Keratinocyte (primary cell): ENCODE measurements at regions not wholly inside any gene's neighbourhood (a gene's known extent, or its start where the extent isn't known, plus 50 kb on each side); places are given as distances from the start of the nearest gene placed in this dataset.
"Not testable (repeated sequence)": the region's sequence is repeated elsewhere in the genome, so short reads cannot be mapped to it uniquely, and the experiment has no call there.

Source experiments
- DNase-seq: peaks from one replicate; pipeline ENCODE4 v3.0.0-alpha.2; 2011; ENCODE audit warnings: low read depth, missing footprints, low spot score
- FAIRE-seq: peaks from 2 replicates; lab custom pipeline; 2011; peaks lifted over from hg19 to GRCh38; lab: Jason Lieb, UNC
- H2AFZ ChIP-seq: 2 replicates; pipeline ENCODE4 v1.6.0; 2012; ENCODE audit warnings: low read length, control low read depth, inconsistent platforms; ENCODE audit not compliant: control insufficient read depth
- H3K27ac ChIP-seq: 2 replicates; pipeline ENCODE4 v1.5.1; 2011; ENCODE audit warnings: low read length; ENCODE audit not compliant: control insufficient read depth, insufficient read depth
- H3K27me3 ChIP-seq: 3 replicates; pipeline ENCODE4 v1.6.0; 2011; ENCODE audit warnings: low read length; ENCODE audit not compliant: control insufficient read depth, insufficient read depth; ENCODE audit errors: extremely low read depth
- H3K36me3 ChIP-seq, 2 experiments: 2 replicates in 1 of 2; 3 replicates in 1 of 2; pipeline ENCODE4 v1.5.1; 2011; ENCODE audit warnings: low read length in 2 of 2, mild to moderate bottlenecking in 1 of 2; ENCODE audit not compliant: control insufficient read depth in 2 of 2, insufficient read depth in 2 of 2; ENCODE audit errors: extremely low read depth in 1 of 2
- H3K4me1 ChIP-seq: 3 replicates; pipeline ENCODE4 v1.5.1; 2011; ENCODE audit warnings: low read length; ENCODE audit not compliant: control insufficient read depth, insufficient read depth; ENCODE audit errors: extremely low read depth
- H3K4me2 ChIP-seq: 3 replicates; pipeline ENCODE4 v1.6.0; 2011; ENCODE audit warnings: low read depth, low read length; ENCODE audit not compliant: control insufficient read depth, insufficient read depth; ENCODE audit errors: extremely low read depth
- H3K4me3 ChIP-seq, 3 experiments: fragments of 200-600 bp in 1 of 3; sonication (generic) in 1 of 3; 2 replicates in 2 of 3; 3 replicates in 1 of 3; pipeline ENCODE4 v1.5.1; 2011 to 2016; ENCODE audit warnings: low read length in 3 of 3, mild to moderate bottlenecking in 3 of 3, control low read depth in 2 of 3, inconsistent platforms in 1 of 3, low read depth in 1 of 3, mixed read lengths in 1 of 3, mixed run types in 1 of 3, moderate library complexity in 1 of 3; ENCODE audit not compliant: control insufficient read depth in 2 of 3, insufficient read depth in 2 of 3; ENCODE audit errors: extremely low read depth in 1 of 3
- H3K79me2 ChIP-seq: 2 replicates; pipeline ENCODE4 v1.6.0; 2012; ENCODE audit warnings: low read length; ENCODE audit not compliant: control insufficient read depth, insufficient read depth
- H3K9ac ChIP-seq: 3 replicates; pipeline ENCODE4 v1.6.0; 2011; ENCODE audit warnings: low read length; ENCODE audit not compliant: control insufficient read depth, insufficient read depth; ENCODE audit errors: extremely low read depth
- H3K9me1 ChIP-seq: 3 replicates; pipeline ENCODE4 v1.6.0; 2011; ENCODE audit warnings: low read length; ENCODE audit not compliant: control insufficient read depth, insufficient read depth; ENCODE audit errors: extremely low read depth
- H3K9me3 ChIP-seq: 2 replicates; pipeline ENCODE4 v1.5.1; 2012; ENCODE audit warnings: low read depth, low read length; ENCODE audit not compliant: control insufficient read depth
- H4K20me1 ChIP-seq: 3 replicates; pipeline ENCODE4 v1.6.0; 2011; ENCODE audit warnings: low read length; ENCODE audit not compliant: control insufficient read depth, insufficient read depth; ENCODE audit errors: extremely low read depth
- CTCF ChIP-seq, 3 experiments: IDR thresholded peaks in 1 of 3; conservative IDR thresholded peaks in 1 of 3; optimal IDR thresholded peaks in 1 of 3; 2 replicates in 2 of 3; 3 replicates in 1 of 3; pipeline versions ENCODE3 to v1.5.1; 2011; ENCODE audit warnings: low read length in 3 of 3, mild to moderate bottlenecking in 3 of 3, moderate library complexity in 2 of 3, control low read depth in 1 of 3, inconsistent platforms in 1 of 3; ENCODE audit not compliant: insufficient read depth in 2 of 3; ENCODE audit errors: extremely low read depth in 1 of 3
- EZH2 ChIP-seq: IDR thresholded peaks from one replicate; pipeline ENCODE4 v1.6.1; 2012; ENCODE audit warnings: inconsistent platforms, mild to moderate bottlenecking, low read length, moderate library complexity
- dilution Hi-C: fragments of 300-500 bp; cut with MboI; formaldehyde crosslinking; loops from one replicate; pipeline ENCODE4 v1.7.0; 2020; ENCODE audit warnings: low sequenced_read_pairs; ENCODE audit not compliant: extremely low pct_ligation_motif_present

- TF ChIP-seq EZH2 (no peak), CTCF (optimal IDR thresholded peaks at IDR 0.05 in 1 of 3, IDR thresholded peaks at IDR 0.05 in 1 of 3, conservative IDR thresholded peaks at IDR 0.05 in 1 of 3; ENCODE audit: extremely low read depth in 1 of 3, insufficient read depth in 2 of 3, low read length in 3 of 3) (no peak)
- dilution Hi-C loops, result no loop called here
- Histone ChIP-seq H3K4me1 (no peaks in the 10 kb centered on the region), H3K36me3 (no peaks in the 10 kb centered on the region), H3K4me3 (no peak overlapping the region), H3K27ac (no peak overlapping the region), H3K9me3 (no peaks in the 10 kb centered on the region), H3K9ac (no peak overlapping the region), H3K79me2 (no peaks in the 10 kb centered on the region), H2AFZ (no peak overlapping the region), H4K20me1 (no peaks in the 10 kb centered on the region), H3K9me1 (no peaks in the 10 kb centered on the region), H3K27me3 (no peaks in the 10 kb centered on the region), H3K4me2 (no peak overlapping the region)
- DNase-seq (no peak), FAIRE-seq (no peak)
These were observed 509.7 kb downstream of the DOK5 start for GRCh38 chr20:54985091-54985490.

GRCh38 chr20:54984104-54984448 lies 508.7 kb downstream of the DOK5 start:
- dilution Hi-C loops, result no loop called here
- no peak for FAIRE-seq
- no peak for DNase-seq
- H3K9me1 ChIP-seq, result no peaks in the 10 kb centered on the region
- no peak overlapping the region for H3K4me2 ChIP-seq
- H3K27ac ChIP-seq, result no peak overlapping the region
- no peaks in the 10 kb centered on the region for H3K4me1 ChIP-seq
- no peaks in the 10 kb centered on the region for H3K27me3 ChIP-seq
- no peaks in the 10 kb centered on the region for H3K9me3 ChIP-seq
- H3K79me2 ChIP-seq, result no peaks in the 10 kb centered on the region
- H2AFZ ChIP-seq, result no peak overlapping the region
- H3K36me3 ChIP-seq, result no peaks in the 10 kb centered on the region
- no peaks in the 10 kb centered on the region for H4K20me1 ChIP-seq
- TF ChIP-seq CTCF (optimal IDR thresholded peaks at IDR 0.05 in 1 of 3, IDR thresholded peaks at IDR 0.05 in 1 of 3, conservative IDR thresholded peaks at IDR 0.05 in 1 of 3; ENCODE audit: extremely low read depth in 1 of 3, insufficient read depth in 2 of 3, low read length in 3 of 3) (no peak), EZH2 (no peak)
- no peak overlapping the region for H3K9ac ChIP-seq
- H3K4me3 ChIP-seq, result no peak overlapping the region

GRCh38 chr20:54983394-54984103 lies 508.2 kb downstream of the DOK5 start:
- H3K79me2 ChIP-seq, H3K4me1 ChIP-seq, dilution Hi-C loops, H2AFZ ChIP-seq, H4K20me1 ChIP-seq, H3K36me3 ChIP-seq, H3K9ac ChIP-seq, H3K9me1 ChIP-seq, H3K27me3 ChIP-seq, H3K9me3 ChIP-seq, H3K4me2 ChIP-seq, FAIRE-seq, DNase-seq, H3K27ac ChIP-seq, H3K4me3 ChIP-seq: not testable (repeated sequence)
